ENCODE measurements at regions not wholly inside any gene's neighbourhood (a gene's known extent, or its start where the extent isn't known, plus 50 kb on each side); places are given as distances from the start of the nearest gene placed in this dataset.

- TF ChIP-seq POLR2AphosphoS5 (IDR thresholded peaks at IDR 0.05; ENCODE audit: low read depth, low read length) = no peak
These were observed 233.1 kb downstream of the HAUS1 start for GRCh38 chr18:46337271-46337670.

- TF ChIP-seq POLR2AphosphoS5 (IDR thresholded peaks at IDR 0.05; ENCODE audit: low read depth, low read length) (no peak), TAF1 (IDR thresholded peaks at IDR 0.05; ENCODE audit: borderline replicate concordance, insufficient read depth, low read length) (no peak), REST (IDR thresholded peaks at IDR 0.05; ENCODE audit: insufficient read depth in 1 of 2, low read depth in 2 of 2, low read length in 2 of 2) (no peak), SIN3A (IDR thresholded peaks at IDR 0.05; ENCODE audit: borderline replicate concordance, insufficient read depth, low read length) (no peak), FOXP2 (optimal IDR thresholded peaks at IDR 0.05; ENCODE audit: borderline replicate concordance, extremely low read depth, extremely low read length, insufficient read depth) (no peak)
These were observed 234.0 kb downstream of the HAUS1 start for GRCh38 chr18:46338205-46338604.

GRCh38 chr18:46338766-46339165 lies 234.6 kb downstream of the HAUS1 start:
- TF ChIP-seq SIN3A (IDR thresholded peaks at IDR 0.05; ENCODE audit: borderline replicate concordance, insufficient read depth, low read length) (no peak), REST (IDR thresholded peaks at IDR 0.05; ENCODE audit: insufficient read depth in 1 of 2, low read depth in 2 of 2, low read length in 2 of 2) (no peak), FOXP2 (optimal IDR thresholded peaks at IDR 0.05; ENCODE audit: borderline replicate concordance, extremely low read depth, extremely low read length, insufficient read depth) (no peak), POLR2AphosphoS5 (IDR thresholded peaks at IDR 0.05; ENCODE audit: low read depth, low read length) (no peak), TAF1 (IDR thresholded peaks at IDR 0.05; ENCODE audit: borderline replicate concordance, insufficient read depth, low read length) (no peak)

GRCh38 chr18:46340716-46341115 lies 236.5 kb downstream of the HAUS1 start:
- TF ChIP-seq POLR2AphosphoS5 (IDR thresholded peaks at IDR 0.05; ENCODE audit: low read depth, low read length) (no peak), TAF1 (IDR thresholded peaks at IDR 0.05; ENCODE audit: borderline replicate concordance, insufficient read depth, low read length) (no peak), FOXP2 (optimal IDR thresholded peaks at IDR 0.05; ENCODE audit: borderline replicate concordance, extremely low read depth, extremely low read length, insufficient read depth) (no peak), REST (IDR thresholded peaks at IDR 0.05; ENCODE audit: insufficient read depth in 1 of 2, low read depth in 2 of 2, low read length in 2 of 2) (no peak), SIN3A (IDR thresholded peaks at IDR 0.05; ENCODE audit: borderline replicate concordance, insufficient read depth, low read length) (no peak)

- TF ChIP-seq TAF1 (IDR thresholded peaks at IDR 0.05; ENCODE audit: borderline replicate concordance, insufficient read depth, low read length) (no peak), REST (IDR thresholded peaks at IDR 0.05; ENCODE audit: insufficient read depth in 1 of 2, low read depth in 2 of 2, low read length in 2 of 2) (no peak), FOXP2 (optimal IDR thresholded peaks at IDR 0.05; ENCODE audit: borderline replicate concordance, extremely low read depth, extremely low read length, insufficient read depth) (no peak), POLR2AphosphoS5 (IDR thresholded peaks at IDR 0.05; ENCODE audit: low read depth, low read length) (no peak), SIN3A (IDR thresholded peaks at IDR 0.05; ENCODE audit: borderline replicate concordance, insufficient read depth, low read length) (no peak)
These were observed 237.9 kb downstream of the HAUS1 start for GRCh38 chr18:46341986-46342525.

Measured in PFSK-1 (cell line).